H1 (cell line): ENCODE measurements at regions not wholly inside any gene's neighbourhood (a gene's known extent, or its start where the extent isn't known, plus 50 kb on each side); places are given as distances from the start of the nearest gene placed in this dataset.

Experiments used
- CTCF ChIA-PET: fragments of 300-600 bp; sonication (Branson Sonifier 250); formaldehyde crosslinking; loops from one replicate; lab custom pipeline; 2021; ENCODE audit not compliant: partially characterized antibody; lab: Charles Lee
- POLR2A ChIA-PET: fragments of 300-600 bp; sonication (Branson Sonifier 250); formaldehyde crosslinking; loops from one replicate; lab custom pipeline; 2021; ENCODE audit warnings: inconsistent platforms; ENCODE audit not compliant: partially characterized antibody; lab: Charles Lee
- DNase-seq, 2 experiments: peaks; one replicate each; pipeline versions ENCODE4 v3.0.0 to v3.0.0-alpha.2; 2010 to 2022; ENCODE audit warnings: low spot score in 2 of 2, low read depth in 1 of 2, mixed read lengths in 1 of 2
- FAIRE-seq: peaks from 2 replicates; lab custom pipeline; 2011; peaks lifted over from hg19 to GRCh38; lab: Jason Lieb, UNC
- H2AFZ ChIP-seq: 2 replicates; pipeline ENCODE4 v1.8.1; 2012; ENCODE audit warnings: low read length, inconsistent platforms
- H2AK5ac ChIP-seq: 2 replicates; pipeline ENCODE4 v1.6.1; 2013; ENCODE audit warnings: low read depth, low read length
- H2BK120ac ChIP-seq: replicated peaks from 2 replicates; pipeline ENCODE3; 2013; ENCODE audit warnings: low read depth, low read length, inconsistent platforms
- H2BK12ac ChIP-seq: 2 replicates; pipeline ENCODE4 v1.6.1; 2013; ENCODE audit warnings: low read depth, low read length
- H2BK15ac ChIP-seq: 2 replicates; pipeline ENCODE4 v1.6.1; 2013; ENCODE audit warnings: low read length
- H2BK20ac ChIP-seq: 2 replicates; pipeline ENCODE4 v1.6.1; 2013; ENCODE audit warnings: low read length
- H2BK5ac ChIP-seq: 2 replicates; pipeline ENCODE4 v1.6.1; 2013; ENCODE audit warnings: low read depth, low read length
- H3K14ac ChIP-seq: 2 replicates; pipeline ENCODE4 v1.6.1; 2013; ENCODE audit warnings: inconsistent platforms; ENCODE audit not compliant: insufficient read length
- H3K18ac ChIP-seq: 2 replicates; pipeline ENCODE4 v1.6.1; 2013; ENCODE audit warnings: low read length; ENCODE audit errors: extremely low read depth
- H3K23ac ChIP-seq: 2 replicates; pipeline ENCODE4 v1.6.1; 2013; ENCODE audit warnings: inconsistent platforms; ENCODE audit not compliant: insufficient read length
- H3K23me2 ChIP-seq: 2 replicates; pipeline ENCODE4 v1.6.1; 2013; ENCODE audit warnings: low read depth, low read length
- H3K27ac ChIP-seq: 2 replicates; pipeline ENCODE4 v1.6.1; 2011; ENCODE audit warnings: low read depth, low read length, inconsistent platforms
- H3K27me3 ChIP-seq, 4 experiments: replicated peaks in 1 of 4; 1 replicate in 1 of 4; 2 replicates in 3 of 4; pipeline versions ENCODE4 v1.6.1 to v1.8.1; 2011 to 2013; ENCODE audit warnings: low read length in 3 of 4, mild to moderate bottlenecking in 3 of 4, inconsistent platforms in 2 of 4, mixed read lengths in 2 of 4, moderate library complexity in 1 of 4; ENCODE audit not compliant: control insufficient read depth in 3 of 4, insufficient read depth in 3 of 4; ENCODE audit errors: extremely low read depth in 1 of 4
- H3K36me3 ChIP-seq, 4 experiments: 2 replicates each; pipeline versions ENCODE4 v1.6.1 to v1.8.1; 2011 to 2013; ENCODE audit warnings: mild to moderate bottlenecking in 4 of 4, low read length in 3 of 4, moderate library complexity in 2 of 4, control low read depth in 1 of 4, inconsistent platforms in 1 of 4; ENCODE audit not compliant: insufficient read depth in 4 of 4, control insufficient read depth in 2 of 4
- H3K4ac ChIP-seq: replicated peaks from 2 replicates; pipeline ENCODE3; 2013; ENCODE audit warnings: low read length, low read depth, mixed read lengths, inconsistent platforms; ENCODE audit not compliant: insufficient read length
- H3K4me1 ChIP-seq, 4 experiments: replicated peaks in 1 of 4; 1 replicate in 1 of 4; 2 replicates in 3 of 4; pipeline versions ENCODE4 v1.6.1 to v1.8.1; 2011 to 2013; ENCODE audit warnings: low read length in 3 of 4, inconsistent platforms in 2 of 4, mixed read lengths in 1 of 4; ENCODE audit not compliant: insufficient read depth in 4 of 4, control insufficient read depth in 3 of 4
- H3K4me2 ChIP-seq, 2 experiments: 2 replicates each; pipeline versions ENCODE4 v1.6.1 to v1.8.1; 2011 to 2013; ENCODE audit warnings: low read depth in 2 of 2, low read length in 2 of 2, control low read depth in 1 of 2, inconsistent platforms in 1 of 2, mild to moderate bottlenecking in 1 of 2; ENCODE audit not compliant: insufficient read depth in 1 of 2
- H3K4me3 ChIP-seq, 4 experiments: fragments of 200-600, 300-600 bp in 1 of 4; sonication (generic), shearing (Covaris generic), sonication (Bioruptor Twin) in 1 of 4; 2 replicates each; pipeline versions ENCODE4 v1.5.1 to v1.8.1; 2011 to 2016; ENCODE audit warnings: low read length in 4 of 4, low read depth in 3 of 4, control low read depth in 2 of 4, inconsistent platforms in 2 of 4, mild to moderate bottlenecking in 2 of 4, mixed read lengths in 1 of 4, moderate library complexity in 1 of 4; ENCODE audit not compliant: insufficient read depth in 2 of 4; ENCODE audit errors: extremely low read depth in 1 of 4
- H3K56ac ChIP-seq: replicated peaks from 2 replicates; pipeline ENCODE3; 2013; ENCODE audit warnings: low read depth, mild to moderate bottlenecking, mixed read lengths, low read length, inconsistent platforms; ENCODE audit not compliant: insufficient read length
- H3K79me1 ChIP-seq: 2 replicates; pipeline ENCODE4 v1.6.1; 2013; ENCODE audit warnings: low read depth, low read length, control low read depth
- H3K79me2 ChIP-seq, 2 experiments: 2 replicates each; pipeline versions ENCODE4 v1.6.1 to v1.8.1; 2012 to 2013; ENCODE audit warnings: low read length in 2 of 2, mild to moderate bottlenecking in 2 of 2, inconsistent platforms in 1 of 2; ENCODE audit not compliant: insufficient read depth in 2 of 2, control insufficient read depth in 1 of 2
- H3K9ac ChIP-seq, 4 experiments: replicated peaks in 1 of 4; 1 replicate in 1 of 4; 2 replicates in 3 of 4; pipeline versions ENCODE4 v1.6.1 to v1.8.1; 2011 to 2013; ENCODE audit warnings: low read depth in 3 of 4, low read length in 3 of 4, control low read depth in 2 of 4, mild to moderate bottlenecking in 2 of 4, moderate library complexity in 2 of 4, inconsistent platforms in 1 of 4; ENCODE audit errors: extremely low read depth in 1 of 4
- H3K9me3 ChIP-seq, 2 experiments: 2 replicates each; pipeline versions ENCODE4 v1.6.1 to v1.8.1; 2012 to 2013; ENCODE audit warnings: mild to moderate bottlenecking in 2 of 2, moderate library complexity in 2 of 2, control low read depth in 1 of 2, inconsistent platforms in 1 of 2, low read depth in 1 of 2, low read length in 1 of 2, mixed read lengths in 1 of 2; ENCODE audit not compliant: insufficient read depth in 2 of 2
- H4K20me1 ChIP-seq, 2 experiments: replicated peaks in 1 of 2; 2 replicates each; pipeline versions ENCODE3 to v1.8.1; 2011 to 2013; ENCODE audit warnings: inconsistent platforms in 2 of 2, low read length in 2 of 2, mild to moderate bottlenecking in 1 of 2; ENCODE audit not compliant: insufficient read depth in 2 of 2, control insufficient read depth in 1 of 2
- H4K5ac ChIP-seq: 2 replicates; pipeline ENCODE4 v1.6.1; 2013; ENCODE audit warnings: low read length, low read depth, mixed read lengths, inconsistent platforms; ENCODE audit not compliant: insufficient read length
- H4K8ac ChIP-seq: 2 replicates; pipeline ENCODE4 v1.8.0; 2013; ENCODE audit warnings: mild to moderate bottlenecking, moderate library complexity, low read length, inconsistent platforms; ENCODE audit not compliant: insufficient read depth; ENCODE audit errors: extremely low read depth
- H4K91ac ChIP-seq: replicated peaks from 2 replicates; pipeline ENCODE3; 2013; ENCODE audit warnings: low read length, mixed read lengths, inconsistent platforms; ENCODE audit not compliant: insufficient read length
- ATF3 ChIP-seq: IDR thresholded peaks from 2 replicates; pipeline ENCODE4 v1.6.1; 2011; ENCODE audit warnings: low read depth, mild to moderate bottlenecking, low read length; ENCODE audit not compliant: insufficient read depth
- CBX5 ChIP-seq: fragments of 300-800, 300-1000 bp; sonication (generic); IDR thresholded peaks from 2 replicates; pipeline ENCODE4 v1.7.1; 2016; ENCODE audit warnings: antibody characterized with exemption, low read length, low read depth
- EP300 ChIP-seq, 2 experiments: IDR thresholded peaks; 1 replicate in 1 of 2; 2 replicates in 1 of 2; pipeline ENCODE4 v1.6.1; 2011 to 2012; ENCODE audit warnings: low read depth in 2 of 2, low read length in 2 of 2, mild to moderate bottlenecking in 2 of 2, borderline replicate concordance in 1 of 2, inconsistent platforms in 1 of 2, moderate library complexity in 1 of 2
- EZH2 ChIP-seq: fragments of 200-600 bp; sonication (generic); IDR thresholded peaks from 2 replicates; pipeline ENCODE4 v1.7.1; 2012; ENCODE audit warnings: low read depth, mild to moderate bottlenecking, moderate library complexity, low read length, inconsistent platforms; ENCODE audit not compliant: severe bottlenecking
- FOSL1 ChIP-seq: IDR thresholded peaks from 2 replicates; pipeline ENCODE4 v1.6.1; 2011; ENCODE audit warnings: mild to moderate bottlenecking, low read depth, low read length, moderate library complexity; ENCODE audit not compliant: insufficient read depth
- NANOG ChIP-seq: IDR thresholded peaks from 2 replicates; pipeline ENCODE4 v1.6.1; 2011; ENCODE audit warnings: low read length, low read depth, mild to moderate bottlenecking, inconsistent platforms; ENCODE audit not compliant: insufficient read depth, poor library complexity, severe bottlenecking
- NRF1 ChIP-seq: IDR thresholded peaks from 2 replicates; pipeline ENCODE4 v1.6.1; 2011; ENCODE audit warnings: mild to moderate bottlenecking, low read depth, low read length, improper control_type of control experiment
- POLR2AphosphoS5 ChIP-seq: IDR thresholded peaks from 2 replicates; pipeline ENCODE4 v1.6.1; 2011; ENCODE audit warnings: low read depth, low read length
- POU5F1 ChIP-seq: IDR thresholded peaks from 2 replicates; pipeline ENCODE4 v1.6.1; 2011; ENCODE audit warnings: low read depth, mild to moderate bottlenecking, low read length, moderate library complexity
- RAD21 ChIP-seq, 2 experiments: IDR thresholded peaks in 1 of 2; conservative IDR thresholded peaks in 1 of 2; 2 replicates each; pipeline ENCODE4 v1.6.1; 2011; ENCODE audit warnings: low read depth in 2 of 2, low read length in 2 of 2, improper control_type of control experiment in 1 of 2, inconsistent platforms in 1 of 2, mild to moderate bottlenecking in 1 of 2, moderate library complexity in 1 of 2
- SIX5 ChIP-seq: IDR thresholded peaks from 2 replicates; pipeline ENCODE4 v1.6.1; 2011; ENCODE audit warnings: mild to moderate bottlenecking, low read depth, low read length
- SP4 ChIP-seq: IDR thresholded peaks from 2 replicates; pipeline ENCODE4 v1.6.1; 2012; ENCODE audit warnings: low read length, inconsistent platforms
- WGBS, 2 experiments: shearing (Covaris generic) in 1 of 2; methylation state at CpG; one replicate each; pipeline versions ENCODE4 v1.1.6 to v1.1.7; 2013 to 2015; ENCODE audit warnings: low lambda C conversion rate in 2 of 2, mixed read lengths in 2 of 2, inconsistent platforms in 1 of 2, low coverage in 1 of 2, missing lambda C conversion rate in 1 of 2; ENCODE audit not compliant: insufficient replicate concordance in 2 of 2, insufficient coverage in 1 of 2, insufficient read length in 1 of 2; ENCODE audit errors: extremely low coverage in 1 of 2, missing lambda C conversion rate in 1 of 2; 5-methylcytosine and 5-hydroxymethylcytosine counted together
- TF ChIP-seq, protein P1 (sequence below): IDR thresholded peaks from 2 replicates; pipeline ENCODE4 v1.6.1; 2012; ENCODE audit warnings: inconsistent platforms

- H4K5ac ChIP-seq = no peak overlapping the region
- no peak overlapping the region for H3K56ac ChIP-seq
- H3K23ac ChIP-seq = no peak overlapping the region
- no peak overlapping the region for H3K9ac ChIP-seq
- ChIA-PET POLR2A (interaction anchor here (0.7 kb wide), 1 partner anchor 220 kb away, joined by 3 read pairs; no protein-coding TSS in a partner anchor), CTCF (interaction anchor here (1.0 kb wide), 1 partner anchor 74 kb away, joined by 3 read pairs; no protein-coding TSS in a partner anchor)
- H3K4me1 ChIP-seq = no peaks in the 10 kb centered on the region
- WGBS, 2 experiments = 93% methylated on average over 1 of the region's 1 CpG; no CpG with 5 or more reads in 1 of the 2 experiments
- H2BK12ac ChIP-seq = no peak overlapping the region
- no peak overlapping the region for H3K4me3 ChIP-seq
- H3K79me1 ChIP-seq = no peaks in the 10 kb centered on the region
- no peak for DNase-seq
- H4K8ac ChIP-seq = no peak overlapping the region
- no peaks in the 10 kb centered on the region for H3K23me2 ChIP-seq
- no peak overlapping the region for H2AK5ac ChIP-seq
- no peak overlapping the region for H3K27ac ChIP-seq
- no peaks in the 10 kb centered on the region for H3K9me3 ChIP-seq
- H3K36me3 ChIP-seq = no peaks in the 10 kb centered on the region
- H3K14ac ChIP-seq = no peak overlapping the region
- no peaks in the 10 kb centered on the region for H3K79me2 ChIP-seq
- no peak overlapping the region for H3K4me2 ChIP-seq
- H2AFZ ChIP-seq = no peak overlapping the region
- no peak overlapping the region for H2BK5ac ChIP-seq
- no peak overlapping the region for H2BK15ac ChIP-seq
- no peak overlapping the region for H3K4ac ChIP-seq
- no peak overlapping the region for H4K91ac ChIP-seq
- H4K20me1 ChIP-seq = no peaks in the 10 kb centered on the region
- no peak overlapping the region for H3K18ac ChIP-seq
- H2BK120ac ChIP-seq = no peak overlapping the region
- no peaks in the 10 kb centered on the region for H3K27me3 ChIP-seq
- FAIRE-seq = no peak
- no peak overlapping the region for H2BK20ac ChIP-seq
- TF ChIP-seq, protein P1, sequence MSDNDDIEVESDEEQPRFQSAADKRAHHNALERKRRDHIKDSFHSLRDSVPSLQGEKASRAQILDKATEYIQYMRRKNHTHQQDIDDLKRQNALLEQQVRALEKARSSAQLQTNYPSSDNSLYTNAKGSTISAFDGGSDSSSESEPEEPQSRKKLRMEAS = no peak
- TF ChIP-seq POLR2AphosphoS5 (no peak), SIX5 (no peak), RAD21 (IDR thresholded peaks at IDR 0.05 in 1 of 2, conservative IDR thresholded peaks at IDR 0.05 in 1 of 2; ENCODE audit: low read depth in 2 of 2, low read length in 2 of 2) (no peak), EP300 (IDR thresholded peaks at IDR 0.05; ENCODE audit: borderline replicate concordance in 1 of 2, low read depth in 2 of 2, low read length in 2 of 2) (no peak), NRF1 (no peak), CBX5 (no peak), FOSL1 (no peak), POU5F1 (no peak), ATF3 (no peak), SP4 (no peak), EZH2 (no peak), NANOG (no peak)
Observed at GRCh38 chr17:52233632-52234031, 75.1 kb upstream of the CA10 start.
